ENCODE measurements at regions not wholly inside any gene's neighbourhood (a gene's known extent, or its start where the extent isn't known, plus 50 kb on each side); places are given as distances from the start of the nearest gene placed in this dataset.

DNA sequence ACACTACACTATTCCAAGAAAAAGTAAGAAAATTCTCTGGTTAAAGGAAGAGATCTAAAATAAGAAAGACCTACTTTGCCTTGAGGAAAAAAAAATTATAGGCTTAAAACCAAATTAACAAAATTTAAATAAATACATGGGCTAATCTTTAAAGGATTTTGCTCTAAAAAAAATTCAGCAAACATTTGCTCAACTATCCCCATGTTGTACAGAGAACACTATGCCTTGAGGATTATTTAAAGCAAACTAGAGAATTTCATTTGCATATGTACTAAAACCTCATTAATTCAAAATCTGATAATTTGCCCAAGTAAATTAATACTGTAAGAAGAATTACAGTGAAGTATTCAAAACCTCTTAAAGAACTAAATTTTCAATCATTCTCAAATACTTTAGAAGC lies 71.6 kb upstream of the KCNIP4 start:
- no peaks in the 10 kb centered on the region for H3K4me1 ChIP-seq (ENCODE audit: control insufficient read depth, low read length)
- no peaks in the 10 kb centered on the region for H4K20me1 ChIP-seq (ENCODE audit: control insufficient read depth, insufficient read depth, low read depth, low read length)
- no peaks in the 10 kb centered on the region for H3K9me3 ChIP-seq (ENCODE audit: control insufficient read depth, insufficient read depth, low read length)
- no peaks in the 10 kb centered on the region for H3K27me3 ChIP-seq (ENCODE audit: control insufficient read depth, low read length)
- H3K4me2 ChIP-seq (ENCODE audit: low read length): no peak overlapping the region
- H3K9me2 ChIP-seq (replicated peaks; ENCODE audit: control insufficient read depth, low read length): no peaks in the 10 kb centered on the region
- no peaks in the 10 kb centered on the region for H3K36me3 ChIP-seq (ENCODE audit: control insufficient read depth, low read length)
- TF ChIP-seq, protein P1, sequence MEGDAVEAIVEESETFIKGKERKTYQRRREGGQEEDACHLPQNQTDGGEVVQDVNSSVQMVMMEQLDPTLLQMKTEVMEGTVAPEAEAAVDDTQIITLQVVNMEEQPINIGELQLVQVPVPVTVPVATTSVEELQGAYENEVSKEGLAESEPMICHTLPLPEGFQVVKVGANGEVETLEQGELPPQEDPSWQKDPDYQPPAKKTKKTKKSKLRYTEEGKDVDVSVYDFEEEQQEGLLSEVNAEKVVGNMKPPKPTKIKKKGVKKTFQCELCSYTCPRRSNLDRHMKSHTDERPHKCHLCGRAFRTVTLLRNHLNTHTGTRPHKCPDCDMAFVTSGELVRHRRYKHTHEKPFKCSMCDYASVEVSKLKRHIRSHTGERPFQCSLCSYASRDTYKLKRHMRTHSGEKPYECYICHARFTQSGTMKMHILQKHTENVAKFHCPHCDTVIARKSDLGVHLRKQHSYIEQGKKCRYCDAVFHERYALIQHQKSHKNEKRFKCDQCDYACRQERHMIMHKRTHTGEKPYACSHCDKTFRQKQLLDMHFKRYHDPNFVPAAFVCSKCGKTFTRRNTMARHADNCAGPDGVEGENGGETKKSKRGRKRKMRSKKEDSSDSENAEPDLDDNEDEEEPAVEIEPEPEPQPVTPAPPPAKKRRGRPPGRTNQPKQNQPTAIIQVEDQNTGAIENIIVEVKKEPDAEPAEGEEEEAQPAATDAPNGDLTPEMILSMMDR (IDR thresholded peaks at IDR 0.05; ENCODE audit: low read depth, low read length, poor library complexity, severe bottlenecking): no peak
- no peak for TF ChIP-seq EZH2phosphoT487 (IDR thresholded peaks at IDR 0.05; ENCODE audit: borderline replicate concordance, low read length)
- no peak overlapping the region for H3K4me3 ChIP-seq (ENCODE audit: low read length)
- H3K79me2 ChIP-seq (ENCODE audit: control insufficient read depth, low read length): no peaks in the 10 kb centered on the region
- no peaks in the 10 kb centered on the region for H3F3A ChIP-seq (ENCODE audit: control insufficient read depth, insufficient read depth)
- no peak overlapping the region for H3K27ac ChIP-seq (ENCODE audit: low read depth, low read length)

DNA sequence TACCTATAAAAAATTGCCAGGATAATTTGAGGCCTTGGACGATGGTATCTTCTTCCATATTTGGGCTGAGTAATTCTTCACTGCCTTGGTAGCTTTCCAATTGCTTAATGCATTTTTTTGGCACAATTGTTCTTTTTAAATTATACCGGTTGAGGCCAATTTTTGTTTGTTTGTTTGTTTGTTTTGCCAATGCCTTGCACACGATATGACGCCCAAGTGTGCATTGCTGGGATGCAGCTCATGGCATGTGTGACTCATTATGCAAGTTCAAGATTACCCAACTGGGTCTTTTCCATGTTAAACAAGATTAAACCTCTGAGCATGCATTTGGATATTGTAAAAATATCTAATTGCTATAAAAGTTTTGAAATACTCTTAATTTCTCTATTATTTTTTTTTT lies 71.1 kb upstream of the KCNIP4 start:
- no peak overlapping the region for H3K4me2 ChIP-seq (ENCODE audit: low read length)
- no peaks in the 10 kb centered on the region for H3K9me2 ChIP-seq (replicated peaks; ENCODE audit: control insufficient read depth, low read length)
- no peaks in the 10 kb centered on the region for H3K79me2 ChIP-seq (ENCODE audit: control insufficient read depth, low read length)
- no peak overlapping the region for H3K4me3 ChIP-seq (ENCODE audit: low read length)
- H3K36me3 ChIP-seq (ENCODE audit: control insufficient read depth, low read length): no peaks in the 10 kb centered on the region
- no peak for TF ChIP-seq EZH2phosphoT487 (IDR thresholded peaks at IDR 0.05; ENCODE audit: borderline replicate concordance, low read length)
- TF ChIP-seq, protein P1 (IDR thresholded peaks at IDR 0.05; ENCODE audit: low read depth, low read length, poor library complexity, severe bottlenecking): no peak
- H3K4me1 ChIP-seq (ENCODE audit: control insufficient read depth, low read length): no peaks in the 10 kb centered on the region
- H3K9me3 ChIP-seq (ENCODE audit: control insufficient read depth, insufficient read depth, low read length): no peaks in the 10 kb centered on the region
- no peaks in the 10 kb centered on the region for H4K20me1 ChIP-seq (ENCODE audit: control insufficient read depth, insufficient read depth, low read depth, low read length)
- H3F3A ChIP-seq (ENCODE audit: control insufficient read depth, insufficient read depth): no peaks in the 10 kb centered on the region
- H3K27ac ChIP-seq (ENCODE audit: low read depth, low read length): no peak overlapping the region
- no peaks in the 10 kb centered on the region for H3K27me3 ChIP-seq (ENCODE audit: control insufficient read depth, low read length)

DNA sequence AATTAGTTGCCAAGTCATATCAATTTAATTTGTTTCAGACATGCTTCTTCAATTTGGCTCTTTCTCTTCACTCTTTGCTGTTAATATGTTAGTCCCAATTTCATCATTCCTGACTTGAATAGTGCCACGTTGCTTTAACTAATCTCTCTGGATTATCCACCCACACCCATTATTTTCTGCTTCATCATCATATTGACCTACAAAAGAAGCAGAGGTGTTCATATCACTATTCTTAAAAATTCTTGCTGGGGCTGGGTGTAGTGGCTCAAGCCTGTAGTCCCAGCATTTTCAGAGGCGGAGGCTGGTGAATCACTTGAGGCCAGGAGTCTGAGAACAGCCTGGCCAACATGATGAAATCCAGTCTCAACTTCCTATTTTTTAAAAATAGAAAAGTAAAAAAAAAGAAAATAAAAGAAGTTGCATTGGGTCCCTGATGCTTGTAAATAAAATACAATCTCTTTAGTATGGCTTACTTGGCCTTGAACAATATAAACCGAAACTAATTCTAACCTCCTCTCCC lies 65.7 kb upstream of the KCNIP4 start:
- H3K27me3 ChIP-seq (ENCODE audit: control insufficient read depth, low read length): no peaks in the 10 kb centered on the region
- no peaks in the 10 kb centered on the region for H3K9me3 ChIP-seq (ENCODE audit: control insufficient read depth, insufficient read depth, low read length)
- H4K20me1 ChIP-seq (ENCODE audit: control insufficient read depth, insufficient read depth, low read depth, low read length): no peaks in the 10 kb centered on the region
- no peak overlapping the region for H3K4me3 ChIP-seq (ENCODE audit: low read length)
- no peak overlapping the region for H3K27ac ChIP-seq (ENCODE audit: low read depth, low read length)
- no peaks in the 10 kb centered on the region for H3K36me3 ChIP-seq (ENCODE audit: control insufficient read depth, low read length)
- no peaks in the 10 kb centered on the region for H3K9me2 ChIP-seq (replicated peaks; ENCODE audit: control insufficient read depth, low read length)
- H3K4me1 ChIP-seq (ENCODE audit: control insufficient read depth, low read length): no peaks in the 10 kb centered on the region
- no peaks in the 10 kb centered on the region for H3K79me2 ChIP-seq (ENCODE audit: control insufficient read depth, low read length)
- TF ChIP-seq EZH2phosphoT487 (IDR thresholded peaks at IDR 0.05; ENCODE audit: borderline replicate concordance, low read length): no peak
- TF ChIP-seq, protein P1 (IDR thresholded peaks at IDR 0.05; ENCODE audit: low read depth, low read length, poor library complexity, severe bottlenecking): no peak
- no peaks in the 10 kb centered on the region for H3F3A ChIP-seq (ENCODE audit: control insufficient read depth, insufficient read depth)
- no peak overlapping the region for H3K4me2 ChIP-seq (ENCODE audit: low read length)
